BLaER1 treated with 17β-estradiol and CSF1 and Interleukin-3, amounts not matched to agents 10 nM and 100 nM (cell line): ENCODE measurements at regions not wholly inside any gene's neighbourhood (a gene's known extent, or its start where the extent isn't known, plus 50 kb on each side); places are given as distances from the start of the nearest gene placed in this dataset.
"Not testable (repeated sequence)": the region's sequence is repeated elsewhere in the genome, so short reads cannot be mapped to it uniquely, and the experiment has no call there.

ENCODE experiments used
- H3K27ac ChIP-seq, 11 experiments: shearing (Covaris generic); formaldehyde crosslinking; 2 replicates each; pipeline ENCODE4 v1.8.1; 2022
- H3K27me3 ChIP-seq, 11 experiments: shearing (Covaris generic); formaldehyde crosslinking; 2 replicates each; pipeline ENCODE4 v1.8.1; 2022
- H3K36me3 ChIP-seq, 11 experiments: shearing (Covaris generic); formaldehyde crosslinking; 2 replicates each; pipeline ENCODE4 v1.8.1; 2022
- H3K4me1 ChIP-seq, 10 experiments: shearing (Covaris generic); formaldehyde crosslinking; 2 replicates each; pipeline ENCODE4 v1.8.1; 2022
- H3K4me2 ChIP-seq, 11 experiments: shearing (Covaris generic); formaldehyde crosslinking; 2 replicates each; pipeline ENCODE4 v1.8.1; 2022
- H3K4me3 ChIP-seq, 10 experiments: shearing (Covaris generic); formaldehyde crosslinking; 2 replicates each; pipeline ENCODE4 v1.8.1; 2022
- H3K9ac ChIP-seq, 11 experiments: shearing (Covaris generic); formaldehyde crosslinking; 2 replicates each; pipeline ENCODE4 v1.8.1; 2022
- H3K9me3 ChIP-seq, 11 experiments: shearing (Covaris generic); formaldehyde crosslinking; replicated peaks in 1 of 11; 2 replicates each; pipeline ENCODE4 v1.8.1; 2022
- H4K20me1 ChIP-seq, 11 experiments: shearing (Covaris generic); formaldehyde crosslinking; 2 replicates each; pipeline ENCODE4 v1.8.1; 2022
- Cebpa-rat ChIP-seq, 11 experiments: shearing (Covaris generic); IDR thresholded peaks; 2 replicates each; pipeline ENCODE4 v1.8.1; 2022

GRCh38 chr1:189697113-189697512 lies 780.6 kb downstream of the BRINP3 start:
- H3K9ac ChIP-seq, result no peak overlapping the region
- no peaks in the 10 kb centered on the region for H3K36me3 ChIP-seq

GRCh38 chr1:189701606-189702005 lies 776.1 kb downstream of the BRINP3 start:
- Histone ChIP-seq H3K9ac (no peak overlapping the region), H3K9me3 (peaks cover 0 to 7% (median 7%) of the 10 kb centered on the region in 11 experiments; a peak in 14 of 22 replicates), H3K4me1 (no peaks in the 10 kb centered on the region), H3K27ac (no peak overlapping the region), H3K27me3 (no peaks in the 10 kb centered on the region), H3K4me2 (no peak overlapping the region), H4K20me1 (no peaks in the 10 kb centered on the region), H3K36me3 (no peaks in the 10 kb centered on the region), H3K4me3 (no peak overlapping the region)
- TF ChIP-seq Cebpa-rat (IDR thresholded peaks at IDR 0.05), result no peak

More at GRCh38 chr1:189697113-189697512, 780.6 kb downstream of the BRINP3 start:
- Histone ChIP-seq H3K4me3 (no peak overlapping the region), H3K27me3 (no peaks in the 10 kb centered on the region), H3K4me1 (no peaks in the 10 kb centered on the region), H4K20me1 (no peaks in the 10 kb centered on the region), H3K9me3 (peaks cover 0 to 11% (median 11%) of the 10 kb centered on the region in 11 experiments; a peak in 14 of 22 replicates), H3K4me2 (no peak overlapping the region), H3K27ac (no peak overlapping the region)
- TF ChIP-seq Cebpa-rat (IDR thresholded peaks at IDR 0.05), result no peak

- Histone ChIP-seq H3K4me1 (no peaks in the 10 kb centered on the region), H4K20me1 (no peaks in the 10 kb centered on the region), H3K27ac (no peak overlapping the region), H3K36me3 (no peaks in the 10 kb centered on the region), H3K4me3 (no peak overlapping the region), H3K4me2 (no peak overlapping the region), H3K9ac (no peak overlapping the region), H3K27me3 (no peaks in the 10 kb centered on the region), H3K9me3 (no peaks in the 10 kb centered on the region)
- no peak for TF ChIP-seq Cebpa-rat (IDR thresholded peaks at IDR 0.05)
Observed at GRCh38 chr1:189706594-189706993, 771.1 kb downstream of the BRINP3 start.

GRCh38 chr1:189708674-189709073 lies 769.0 kb downstream of the BRINP3 start:
- Histone ChIP-seq H3K4me2 (no peak overlapping the region), H3K9me3 (no peaks in the 10 kb centered on the region), H3K4me3 (no peak overlapping the region), H4K20me1 (no peaks in the 10 kb centered on the region), H3K27me3 (no peaks in the 10 kb centered on the region), H3K36me3 (no peaks in the 10 kb centered on the region), H3K9ac (no peak overlapping the region), H3K27ac (no peak overlapping the region), H3K4me1 (no peaks in the 10 kb centered on the region)
- TF ChIP-seq Cebpa-rat (IDR thresholded peaks at IDR 0.05), result no peak

GRCh38 chr1:189718147-189718795 lies 759.4 kb downstream of the BRINP3 start:
- not testable (repeated sequence) for H3K9me3 ChIP-seq, H4K20me1 ChIP-seq, H3K9ac ChIP-seq, H3K4me1 ChIP-seq, H3K4me2 ChIP-seq, H3K4me3 ChIP-seq, H3K27ac ChIP-seq, H3K27me3 ChIP-seq, H3K36me3 ChIP-seq

- Histone ChIP-seq H3K4me2 (no peak overlapping the region), H3K9ac (no peak overlapping the region), H3K36me3 (no peaks in the 10 kb centered on the region), H3K4me3 (no peak overlapping the region), H3K9me3 (no peaks in the 10 kb centered on the region), H3K27ac (no peak overlapping the region), H4K20me1 (no peaks in the 10 kb centered on the region), H3K4me1 (no peaks in the 10 kb centered on the region), H3K27me3 (no peaks in the 10 kb centered on the region)
- TF ChIP-seq Cebpa-rat (IDR thresholded peaks at IDR 0.05), result no peak
Observed at GRCh38 chr1:189726806-189727205, 750.9 kb downstream of the BRINP3 start.

- Histone ChIP-seq H3K27ac (no peak overlapping the region), H3K9ac (no peak overlapping the region), H3K4me3 (no peak overlapping the region), H3K9me3 (no peaks in the 10 kb centered on the region), H4K20me1 (no peaks in the 10 kb centered on the region), H3K4me1 (no peaks in the 10 kb centered on the region), H3K27me3 (no peaks in the 10 kb centered on the region), H3K4me2 (no peak overlapping the region), H3K36me3 (no peaks in the 10 kb centered on the region)
- TF ChIP-seq Cebpa-rat (IDR thresholded peaks at IDR 0.05), result no peak
Observed at GRCh38 chr1:189751311-189751710, 726.4 kb downstream of the BRINP3 start.

GRCh38 chr1:189752461-189752995 lies 725.1 kb downstream of the BRINP3 start:
- Histone ChIP-seq H3K4me1 (no peaks in the 10 kb centered on the region), H3K36me3 (no peaks in the 10 kb centered on the region), H4K20me1 (no peaks in the 10 kb centered on the region), H3K4me3 (no peak overlapping the region), H3K27me3 (no peaks in the 10 kb centered on the region), H3K4me2 (no peak overlapping the region), H3K9me3 (no peaks in the 10 kb centered on the region), H3K9ac (no peak overlapping the region), H3K27ac (no peak overlapping the region)
- TF ChIP-seq Cebpa-rat (IDR thresholded peaks at IDR 0.05), result no peak

GRCh38 chr1:189755100-189755499 lies 722.6 kb downstream of the BRINP3 start:
- not testable (repeated sequence) for H3K36me3 ChIP-seq, H3K27me3 ChIP-seq, H3K27ac ChIP-seq, H3K4me1 ChIP-seq, H3K4me2 ChIP-seq, H3K9me3 ChIP-seq, H3K4me3 ChIP-seq, H3K9ac ChIP-seq, H4K20me1 ChIP-seq
